ENCODE measurements at regions not wholly inside any gene's neighbourhood (a gene's known extent, or its start where the extent isn't known, plus 50 kb on each side); places are given as distances from the start of the nearest gene placed in this dataset.

- H3K27ac ChIP-seq (ENCODE audit: low read length) = no peak overlapping the region
These were observed 250.4 kb upstream of the TCERG1L start for GRCh38 chr10:131561897-131562296.

GRCh38 chr10:131563411-131563810, 251.9 kb upstream of the TCERG1L start:
- TF ChIP-seq EZH2phosphoT487 (IDR thresholded peaks at IDR 0.05; ENCODE audit: low read length) = no peak
- no peak for TF ChIP-seq EZH2 (optimal IDR thresholded peaks at IDR 0.05; ENCODE audit: low read depth, low read length)
- no peak for TF ChIP-seq CTCF (IDR thresholded peaks at IDR 0.05; ENCODE audit: low read length)
- H3K36me3 ChIP-seq (replicated peaks; ENCODE audit: insufficient read depth, low read length) = no peaks in the 10 kb centered on the region
- no peaks in the 10 kb centered on the region for H4K20me1 ChIP-seq (ENCODE audit: insufficient read depth, low read length)
- H2AFZ ChIP-seq (ENCODE audit: low read length) = no peak overlapping the region
- H3K4me1 ChIP-seq (ENCODE audit: low read length) = no peaks in the 10 kb centered on the region
- no peak overlapping the region for H3K4me2 ChIP-seq (ENCODE audit: low read depth, low read length)
- H3K27ac ChIP-seq (ENCODE audit: low read length) = no peak overlapping the region
- no peaks in the 10 kb centered on the region for H3F3A ChIP-seq (ENCODE audit: insufficient read depth, low read length)
- H3K27me3 ChIP-seq (replicated peaks; ENCODE audit: insufficient read depth, low read length) = no peaks in the 10 kb centered on the region
- no peaks in the 10 kb centered on the region for H3K9me3 ChIP-seq (replicated peaks; ENCODE audit: insufficient read depth, low read length)
- H3K9ac ChIP-seq (ENCODE audit: low read length) = no peak overlapping the region
- DNase-seq = no peak
- no peak overlapping the region for H3K4me3 ChIP-seq (ENCODE audit: low read length)
- H3K9me2 ChIP-seq (replicated peaks; ENCODE audit: insufficient read depth, low read length) = no peaks in the 10 kb centered on the region
- no peaks in the 10 kb centered on the region for H3K79me2 ChIP-seq (ENCODE audit: low read length)

More at GRCh38 chr10:131561897-131562296, 250.4 kb upstream of the TCERG1L start:
- Histone ChIP-seq H2AFZ (ENCODE audit: low read length) (no peak overlapping the region), H3K9me3 (replicated peaks; ENCODE audit: insufficient read depth, low read length) (no peaks in the 10 kb centered on the region), H3K4me3 (ENCODE audit: low read length) (no peak overlapping the region), H3K9ac (ENCODE audit: low read length) (no peak overlapping the region), H3K36me3 (replicated peaks; ENCODE audit: insufficient read depth, low read length) (no peaks in the 10 kb centered on the region), H3K79me2 (ENCODE audit: low read length) (no peaks in the 10 kb centered on the region), H3K4me2 (ENCODE audit: low read depth, low read length) (no peak overlapping the region), H4K20me1 (ENCODE audit: insufficient read depth, low read length) (no peaks in the 10 kb centered on the region), H3K27me3 (replicated peaks; ENCODE audit: insufficient read depth, low read length) (no peaks in the 10 kb centered on the region), H3K9me2 (replicated peaks; ENCODE audit: insufficient read depth, low read length) (no peaks in the 10 kb centered on the region), H3F3A (ENCODE audit: insufficient read depth, low read length) (no peaks in the 10 kb centered on the region), H3K4me1 (ENCODE audit: low read length) (no peaks in the 10 kb centered on the region)
- TF ChIP-seq CTCF (IDR thresholded peaks at IDR 0.05; ENCODE audit: low read length) (no peak), EZH2 (optimal IDR thresholded peaks at IDR 0.05; ENCODE audit: low read depth, low read length) (no peak), EZH2phosphoT487 (IDR thresholded peaks at IDR 0.05; ENCODE audit: low read length) (no peak)
- DNase-seq = no peak

- H3K4me2 ChIP-seq (ENCODE audit: low read depth, low read length) = no peak overlapping the region
- H3K9ac ChIP-seq (ENCODE audit: low read length) = no peak overlapping the region
- H3K9me2 ChIP-seq (replicated peaks; ENCODE audit: insufficient read depth, low read length) = no peaks in the 10 kb centered on the region
- TF ChIP-seq EZH2 (optimal IDR thresholded peaks at IDR 0.05; ENCODE audit: low read depth, low read length) (no peak), EZH2phosphoT487 (IDR thresholded peaks at IDR 0.05; ENCODE audit: low read length) (no peak), CTCF (IDR thresholded peaks at IDR 0.05; ENCODE audit: low read length) (no peak)
- no peaks in the 10 kb centered on the region for H4K20me1 ChIP-seq (ENCODE audit: insufficient read depth, low read length)
- H3F3A ChIP-seq (ENCODE audit: insufficient read depth, low read length) = no peaks in the 10 kb centered on the region
- H2AFZ ChIP-seq (ENCODE audit: low read length) = no peak overlapping the region
- H3K4me1 ChIP-seq (ENCODE audit: low read length) = no peaks in the 10 kb centered on the region
- DNase-seq = no peak
- no peaks in the 10 kb centered on the region for H3K79me2 ChIP-seq (ENCODE audit: low read length)
- no peaks in the 10 kb centered on the region for H3K9me3 ChIP-seq (replicated peaks; ENCODE audit: insufficient read depth, low read length)
- H3K4me3 ChIP-seq (ENCODE audit: low read length) = no peak overlapping the region
- H3K27ac ChIP-seq (ENCODE audit: low read length) = no peak overlapping the region
- no peaks in the 10 kb centered on the region for H3K27me3 ChIP-seq (replicated peaks; ENCODE audit: insufficient read depth, low read length)
- no peaks in the 10 kb centered on the region for H3K36me3 ChIP-seq (replicated peaks; ENCODE audit: insufficient read depth, low read length)
These were observed 256.0 kb upstream of the TCERG1L start for GRCh38 chr10:131567279-131568162.

Data from MM.1S (cell line).